IPS-NIHi7 (cell line): ENCODE measurements at regions not wholly inside any gene's neighbourhood (a gene's known extent, or its start where the extent isn't known, plus 50 kb on each side); places are given as distances from the start of the nearest gene placed in this dataset.
"Not testable (repeated sequence)": the region's sequence is repeated elsewhere in the genome, so short reads cannot be mapped to it uniquely, and the experiment has no call there.

Experiments
- DNase-seq: peaks from one replicate; pipeline ENCODE4 v3.0.0; 2012; ENCODE audit warnings: mixed read lengths; ENCODE audit errors: extremely low spot score

DNA sequence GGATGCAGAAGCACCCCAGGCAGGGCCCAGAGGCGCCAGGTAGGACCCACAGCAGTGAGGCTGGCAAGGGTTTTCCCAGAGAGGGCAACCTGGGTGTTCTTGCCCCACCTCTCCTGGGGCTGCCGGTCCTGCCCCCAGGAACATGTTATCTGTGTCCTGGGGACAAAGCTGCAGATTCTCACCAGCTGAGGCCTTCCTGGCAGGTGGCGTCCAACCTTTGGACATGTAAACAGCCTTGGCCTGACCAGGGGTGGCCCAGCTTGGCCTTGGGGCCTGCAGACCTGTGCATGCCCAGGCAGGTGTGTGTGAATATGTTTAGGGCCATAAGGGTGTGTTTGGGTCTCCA, 101.8 kb upstream of the LARP1 start:
- DNase-seq = no peak

DNA sequence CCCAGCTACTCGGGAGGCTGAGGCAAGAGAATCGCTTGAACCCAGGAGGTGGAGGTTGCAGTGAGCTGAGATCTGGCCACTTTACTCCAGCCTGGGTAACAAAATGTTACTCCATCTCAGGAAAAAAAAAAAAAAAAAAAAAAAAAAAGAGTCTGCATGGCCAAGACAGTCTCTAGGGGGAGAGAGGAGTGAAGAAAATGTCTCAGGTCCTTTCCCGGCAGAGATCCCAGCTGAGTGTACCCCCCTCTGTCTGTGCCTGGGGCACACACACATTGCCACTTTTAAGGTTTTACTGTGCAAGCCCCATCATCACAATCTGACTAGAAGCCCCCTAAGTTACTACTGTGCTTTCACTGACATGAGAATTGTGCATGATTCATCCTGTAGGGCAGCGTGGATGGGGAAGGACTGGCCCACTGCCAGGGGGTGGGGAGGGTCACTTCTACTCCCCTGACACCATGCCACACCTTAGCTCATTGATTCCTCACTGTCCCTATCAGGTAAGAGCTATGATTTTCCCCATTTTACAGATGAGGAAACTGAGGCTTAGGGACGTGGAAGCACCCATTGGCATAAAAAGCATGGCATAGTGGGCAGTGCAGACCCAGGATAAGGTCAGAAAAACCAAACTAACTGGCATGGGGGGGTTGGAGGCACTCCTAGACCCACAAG, 102.3 kb upstream of the LARP1 start:
- DNase-seq = peak; percentile 32

DNA sequence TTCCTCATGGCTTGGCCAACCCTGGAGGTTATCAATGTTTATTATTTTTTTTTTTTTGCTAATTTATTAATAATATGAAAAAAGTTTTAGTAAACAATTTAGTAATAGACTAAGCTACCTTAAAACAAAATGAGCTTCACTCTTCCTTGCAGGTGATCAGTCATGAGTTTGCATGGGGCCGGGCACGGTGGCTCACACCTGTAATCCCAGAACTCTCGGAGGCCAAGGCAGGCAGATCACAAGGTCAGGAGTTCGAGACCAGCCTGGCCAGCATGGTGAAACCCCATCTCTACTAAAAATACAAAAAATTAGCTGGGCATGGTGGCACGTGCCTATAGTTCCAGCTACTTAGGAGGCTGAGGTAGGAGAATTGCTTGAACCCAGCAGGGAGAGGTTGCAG, 103.4 kb upstream of the LARP1 start:
- not testable (repeated sequence) for DNase-seq

DNA sequence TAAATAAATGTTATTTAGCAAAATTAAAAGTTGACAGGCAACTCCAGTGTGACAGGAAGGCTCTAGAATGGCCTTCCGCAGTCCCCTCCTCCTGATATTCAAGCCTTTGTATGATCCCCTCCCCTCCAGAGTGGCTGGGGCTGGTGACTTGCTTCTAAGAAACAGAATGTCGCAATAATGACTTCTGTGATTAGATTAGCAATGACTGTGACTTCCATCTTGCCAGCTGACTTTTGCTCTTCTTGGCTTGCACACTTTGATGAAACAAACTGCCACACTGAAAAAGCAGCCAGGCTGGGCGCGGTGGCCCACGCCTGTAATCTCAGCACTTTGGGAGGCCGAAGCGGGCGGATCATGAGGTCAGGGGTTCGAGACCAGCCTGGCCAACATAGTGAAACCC, 106.5 kb upstream of the LARP1 start:
- DNase-seq = peak; percentile 9

DNA sequence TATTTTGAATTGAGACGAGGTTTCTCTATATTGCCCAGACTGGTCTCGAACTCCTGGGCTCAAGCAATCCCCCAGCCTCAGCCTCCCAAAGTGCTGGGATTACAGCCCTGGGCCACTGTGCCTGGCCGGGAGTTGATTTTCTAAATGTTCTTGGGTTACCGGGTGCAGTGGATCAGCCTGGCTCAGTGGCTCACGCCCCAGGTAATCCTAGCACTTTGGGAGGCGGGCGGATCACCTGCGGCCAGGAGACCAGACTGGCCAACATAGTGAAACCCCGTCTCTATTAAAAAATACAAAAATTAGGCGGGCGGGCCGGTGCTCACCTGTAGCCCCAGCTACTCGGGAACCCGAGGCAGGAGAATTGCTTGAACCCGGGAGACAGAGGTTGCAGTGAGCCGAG, 106.9 kb upstream of the LARP1 start:
- no peak for DNase-seq

DNA sequence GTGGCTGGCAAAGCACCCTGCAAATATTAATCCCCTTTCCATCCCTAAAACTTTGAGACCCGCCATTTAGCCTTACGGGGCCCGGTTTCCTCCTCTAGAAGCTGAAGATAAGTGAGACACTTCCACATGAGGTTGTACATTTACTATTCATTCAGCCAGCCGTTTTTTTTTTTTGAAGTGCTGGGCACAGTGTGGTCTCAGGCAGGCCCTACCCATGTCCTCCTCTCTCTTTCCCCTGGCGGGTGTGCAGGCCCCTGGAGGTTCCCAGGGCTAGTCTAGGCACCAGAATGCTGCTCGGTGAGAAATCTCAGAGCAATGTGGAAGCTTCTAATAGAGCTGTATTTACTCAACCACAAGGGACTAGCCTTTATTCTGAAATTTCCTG, 107.4 kb upstream of the LARP1 start:
- DNase-seq = peak; percentile 11

DNA sequence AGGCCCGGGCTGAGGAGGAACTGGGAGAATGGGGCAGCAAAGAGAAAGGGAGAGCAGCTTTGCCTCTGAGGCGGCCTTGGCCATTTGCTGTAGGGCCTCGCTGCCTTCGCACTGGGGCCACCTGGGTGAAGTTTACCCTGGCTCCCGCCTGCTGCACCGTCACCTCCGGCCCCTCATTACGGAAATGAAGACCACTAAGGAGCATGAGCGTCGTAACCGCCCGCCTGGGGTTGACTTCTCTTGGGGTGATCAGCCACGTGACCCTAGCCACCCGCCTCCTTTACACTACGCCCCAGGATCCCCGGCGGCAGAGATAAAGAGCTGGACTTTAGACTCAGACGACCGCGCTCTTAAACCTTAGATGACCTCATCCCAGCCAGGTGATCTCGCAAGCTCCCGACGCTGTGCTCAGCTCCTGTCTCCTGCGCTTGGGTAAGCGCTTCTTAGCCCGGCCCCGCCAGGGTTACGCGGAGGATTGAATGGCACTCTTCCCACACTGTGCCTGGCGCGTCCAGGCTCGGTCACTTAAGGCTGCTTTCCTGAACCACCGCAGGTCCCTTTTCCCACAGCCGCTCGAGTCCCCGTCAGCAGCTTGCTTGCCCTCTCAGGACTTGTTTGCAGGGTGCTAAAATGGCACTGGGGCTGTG, 107.9 kb upstream of the LARP1 start:
- peak; percentile 77 for DNase-seq

DNA sequence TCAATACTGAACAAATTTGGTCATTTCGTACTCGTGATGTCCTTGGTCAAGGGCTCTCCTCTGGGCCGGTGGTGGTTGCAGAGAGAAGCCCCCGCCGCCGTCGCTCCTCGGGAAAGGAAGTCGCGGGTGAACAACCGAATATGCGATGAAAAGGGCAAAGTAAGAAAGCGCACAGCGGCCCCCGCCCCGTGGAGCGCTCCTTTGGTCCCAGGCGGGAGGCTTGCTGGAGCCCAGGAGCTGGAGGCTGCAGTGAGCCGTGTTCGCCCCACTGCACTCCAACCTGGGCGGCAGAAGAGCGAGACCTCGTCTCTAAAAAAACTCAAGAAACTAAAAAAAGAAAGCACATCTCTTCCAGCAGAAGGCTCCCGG, 108.4 kb upstream of the LARP1 start:
- peak; percentile 9 for DNase-seq

DNA sequence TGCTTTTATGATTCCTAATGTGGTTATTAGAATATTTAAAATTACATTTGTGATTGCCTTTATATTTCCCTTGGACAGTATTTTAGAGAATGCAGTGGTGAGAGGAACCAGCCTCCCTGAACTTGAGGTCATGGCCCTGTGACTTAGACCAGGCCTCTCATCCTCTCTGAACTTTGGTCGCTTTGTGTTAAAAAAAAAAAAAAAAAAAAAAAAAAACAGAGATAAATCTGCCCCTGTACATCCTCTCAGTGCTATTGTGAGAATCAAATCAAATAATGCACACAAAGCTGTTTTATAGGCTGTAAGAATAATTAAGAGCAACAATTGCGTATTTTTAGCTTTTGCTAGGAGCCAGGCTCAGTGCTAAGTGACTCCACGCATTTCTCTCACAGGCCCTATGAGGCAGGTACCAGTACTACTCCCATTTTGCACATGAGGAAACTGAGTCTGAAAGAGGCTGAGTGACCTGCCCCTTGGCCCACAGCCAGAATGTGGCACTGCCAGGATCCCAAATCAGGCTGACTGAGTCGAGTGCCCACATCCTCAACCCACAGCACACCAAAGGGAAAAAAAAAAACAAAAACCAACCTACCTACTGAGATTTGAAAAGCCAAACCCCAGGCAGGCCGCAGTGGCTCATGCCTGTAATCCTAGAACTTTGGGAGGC, 110.3 kb upstream of the LARP1 start:
- DNase-seq = no peak

DNA sequence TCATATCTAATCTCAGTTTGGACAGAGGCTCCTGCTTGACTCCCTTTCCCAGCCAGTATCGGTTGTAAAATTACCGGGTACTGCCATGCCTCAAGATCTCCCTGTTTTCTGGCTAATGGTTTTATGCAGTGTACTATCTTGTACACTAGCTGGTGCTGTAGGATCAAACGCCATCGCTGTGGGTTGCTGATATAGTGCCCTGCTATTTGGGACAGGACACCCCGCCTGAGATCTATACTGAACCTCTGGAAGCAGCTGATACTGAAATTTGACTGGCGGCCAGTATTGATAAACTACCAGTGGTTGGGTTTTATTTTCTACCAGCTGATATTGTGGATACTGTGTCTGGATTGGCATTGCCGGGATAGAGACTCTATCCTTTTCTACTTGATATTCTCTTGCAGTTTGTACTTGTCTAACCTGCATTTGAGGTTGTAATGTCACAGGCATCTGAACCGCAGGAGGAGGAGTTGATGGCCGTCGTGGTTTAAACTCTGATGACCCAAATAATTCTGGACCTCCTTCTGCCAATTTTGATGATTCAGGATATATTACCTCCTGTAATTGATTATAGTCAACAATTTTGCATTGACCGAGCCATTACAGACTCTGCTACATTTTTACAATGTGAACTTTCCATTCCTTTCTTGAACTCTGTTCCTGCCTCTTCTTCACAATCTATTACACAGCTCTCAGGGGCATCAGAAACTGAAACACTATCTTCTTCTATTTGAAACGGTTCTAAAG, 112.5 kb upstream of the LARP1 start:
- no peak for DNase-seq

DNA sequence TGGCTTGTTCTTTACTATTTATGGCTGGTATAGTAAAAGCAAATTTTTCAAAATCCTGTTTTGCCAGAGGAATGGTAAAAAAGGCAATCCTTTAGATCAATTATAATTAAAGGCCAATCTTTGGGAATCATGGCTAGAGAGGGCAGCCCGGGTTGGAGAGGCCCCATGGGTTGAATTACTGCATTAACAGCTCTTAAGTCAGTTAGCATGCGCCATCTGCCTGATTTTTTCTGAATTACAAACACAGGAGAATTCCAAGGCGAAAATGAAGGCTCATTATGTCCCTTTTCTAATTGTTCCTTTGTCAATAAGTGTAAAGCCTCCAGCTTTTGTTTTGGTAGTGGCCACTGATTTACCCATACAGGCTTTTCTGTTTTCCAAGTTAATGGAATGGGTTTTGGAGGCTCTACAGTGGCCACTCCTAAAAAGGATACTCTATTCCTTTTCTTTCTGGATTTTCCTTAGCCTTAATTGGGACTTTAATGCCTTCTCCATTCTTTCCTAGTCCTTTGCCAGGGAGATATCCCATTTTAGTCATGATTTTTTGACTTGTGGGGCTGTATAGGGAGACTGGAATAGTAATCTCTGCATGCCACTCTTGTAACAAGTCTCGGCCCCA, 114.9 kb upstream of the LARP1 start:
- not testable (repeated sequence) for DNase-seq

DNA sequence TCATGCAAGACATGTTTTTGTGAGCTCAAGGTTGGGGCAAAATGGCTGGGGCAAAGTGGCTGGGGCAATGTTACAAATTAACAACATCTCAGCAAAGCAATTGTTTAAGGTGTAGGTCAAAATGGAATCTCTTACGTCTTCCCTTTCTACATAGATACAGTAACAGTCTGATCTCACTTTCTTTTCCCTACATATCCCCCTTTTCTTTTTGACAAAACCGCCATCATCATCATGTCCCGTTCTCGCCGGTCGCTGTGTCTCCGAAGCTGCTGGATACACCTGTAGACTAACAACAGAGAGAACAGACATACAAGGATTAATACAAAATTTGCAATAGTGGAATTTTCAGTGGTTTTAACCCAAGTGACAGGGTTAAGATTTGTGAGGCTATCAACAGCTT, 118.4 kb upstream of the LARP1 start:
- not testable (repeated sequence) for DNase-seq

DNA sequence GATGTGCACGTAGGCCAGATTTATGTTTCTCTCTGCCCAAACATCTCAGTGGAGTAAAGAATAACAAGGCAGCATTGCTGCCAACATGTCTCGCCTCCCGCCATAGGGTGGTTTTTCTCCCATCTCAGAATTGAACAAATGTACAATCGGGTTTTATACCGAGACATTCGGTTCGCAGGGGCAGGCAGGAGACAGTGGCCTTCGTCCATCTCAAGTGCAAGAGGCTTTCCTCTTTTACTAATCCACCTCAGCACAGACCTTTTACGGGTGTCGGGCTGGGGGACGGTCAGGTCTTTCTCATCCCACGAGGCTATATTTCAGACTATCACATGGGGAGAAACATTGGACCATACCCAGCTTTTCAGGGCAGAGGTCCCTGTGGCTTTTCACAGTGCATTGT, 118.9 kb upstream of the LARP1 start:
- not testable (repeated sequence) for DNase-seq

DNA sequence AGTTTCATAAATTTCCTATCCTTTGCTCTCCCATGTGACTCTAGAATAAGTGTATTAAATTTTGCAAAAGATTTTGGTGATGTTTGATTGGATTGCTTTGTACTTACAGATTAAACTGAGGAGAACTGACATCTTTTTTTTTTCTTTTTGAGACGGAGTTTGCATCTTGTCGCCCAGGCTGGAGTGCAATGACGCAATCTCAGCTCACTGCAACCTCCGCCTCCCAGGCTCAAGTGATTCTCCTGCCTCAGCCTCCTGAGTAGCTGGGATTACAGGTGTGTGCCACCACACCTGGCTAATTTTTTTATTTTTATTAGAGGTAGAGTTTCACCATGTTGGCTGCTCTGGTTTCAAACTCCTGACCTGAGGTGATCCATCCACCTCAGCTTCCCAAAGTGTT, 121.4 kb upstream of the LARP1 start:
- DNase-seq = not testable (repeated sequence)

DNA sequence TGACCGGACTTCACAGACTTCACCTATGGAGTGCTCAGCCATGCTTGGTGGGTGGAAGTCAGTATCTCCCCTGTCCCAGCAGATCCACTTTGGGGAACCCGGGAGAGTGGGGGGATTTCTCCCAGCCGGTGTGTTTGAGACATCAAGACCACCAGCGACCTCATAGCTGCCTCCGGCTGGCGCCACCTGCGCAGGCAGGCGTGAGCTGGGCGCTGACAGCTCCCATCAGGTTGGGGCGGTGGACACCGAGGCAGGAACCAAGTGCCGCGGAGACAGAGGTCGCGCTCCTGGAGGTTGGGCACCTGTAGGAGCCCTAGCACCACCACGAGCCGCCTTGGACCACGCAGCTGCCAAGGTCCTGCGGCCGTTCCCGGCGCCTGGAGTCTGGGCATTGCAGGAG, 124.0 kb upstream of the LARP1 start:
- no peak for DNase-seq

DNA sequence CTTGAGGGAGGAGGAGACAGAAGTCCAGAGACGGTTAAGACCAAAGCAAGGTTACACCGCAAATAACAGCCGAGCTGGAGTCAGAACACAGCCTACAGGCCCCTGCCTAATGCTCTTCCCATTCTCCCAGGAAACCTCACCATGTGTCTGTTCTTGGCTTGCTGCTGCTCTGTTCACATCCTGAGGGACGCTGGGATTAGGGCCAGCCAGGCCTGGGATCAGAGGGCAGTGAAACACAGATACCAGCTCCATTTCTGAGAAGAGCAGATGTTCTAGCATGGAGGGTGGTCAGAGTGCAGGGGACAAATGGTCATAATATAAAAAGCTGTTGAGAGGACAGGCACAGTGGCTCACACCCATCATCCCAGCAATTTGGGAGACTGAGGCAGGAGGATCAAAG, 124.8 kb upstream of the LARP1 start:
- no peak for DNase-seq

DNA sequence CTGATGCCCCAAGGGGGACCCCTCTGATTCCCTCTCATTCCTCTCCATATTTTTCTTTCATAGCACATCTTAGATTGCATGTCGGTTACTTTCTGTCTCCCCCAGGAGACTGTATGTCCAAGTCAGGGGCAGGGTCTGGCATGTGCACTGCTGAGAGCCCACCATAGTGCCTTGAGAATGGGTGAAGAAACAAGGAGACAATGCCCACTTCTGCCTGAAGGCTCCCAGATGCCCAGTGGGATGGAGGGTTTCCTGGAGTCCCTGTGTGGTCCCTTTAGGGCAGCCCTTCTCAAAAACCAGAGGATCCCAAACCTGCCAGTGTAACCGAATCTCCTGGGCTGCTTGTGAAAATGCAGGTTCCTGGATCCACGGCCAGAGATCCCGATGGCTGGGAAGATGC, 126.5 kb upstream of the LARP1 start:
- no peak for DNase-seq

DNA sequence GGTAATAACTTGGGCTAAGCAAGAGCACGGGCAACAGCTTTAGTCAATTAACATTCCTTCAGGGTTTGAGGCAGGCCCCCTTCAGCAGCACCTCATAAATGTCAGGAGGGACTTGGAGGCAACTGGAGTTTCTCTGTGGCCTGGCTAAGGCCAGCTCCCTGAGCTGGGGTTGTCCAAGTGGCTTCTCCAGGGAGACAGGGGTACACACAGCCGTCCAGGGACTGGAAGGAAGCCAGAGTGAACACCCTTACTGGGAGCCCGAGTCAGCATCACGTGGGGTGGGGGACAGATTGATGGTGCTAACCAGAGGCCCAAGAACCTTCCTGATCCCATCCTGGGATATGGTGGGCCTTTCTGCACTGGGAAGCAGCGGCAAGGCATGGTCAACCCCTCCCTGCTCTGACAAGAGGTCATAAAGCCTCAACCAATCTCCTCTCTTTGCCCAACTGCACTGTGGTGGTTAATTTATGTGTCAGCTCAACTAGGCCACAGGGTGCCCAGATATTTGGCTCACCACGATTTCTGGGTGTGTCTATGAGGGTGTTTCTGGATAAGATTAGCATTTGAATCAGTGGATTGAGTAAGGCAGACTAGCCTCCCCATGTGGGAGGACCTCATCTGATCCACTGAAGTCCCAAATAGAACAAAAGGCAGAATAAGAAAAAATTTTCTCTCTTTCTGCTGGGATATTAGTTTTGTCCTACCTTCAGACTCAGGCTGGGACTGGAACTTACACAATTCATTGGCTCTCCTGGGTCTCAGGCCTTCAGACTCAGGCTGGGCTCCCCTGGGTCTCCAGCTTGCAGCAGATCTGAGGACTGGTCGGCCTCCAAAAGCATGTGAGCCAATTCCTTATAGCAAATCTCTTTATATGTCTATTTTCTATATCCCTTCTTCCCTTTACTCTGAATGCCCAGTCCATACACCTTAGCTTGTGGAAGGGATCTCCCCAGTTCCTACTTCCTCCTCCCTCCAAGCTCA, 127.2 kb upstream of the LARP1 start:
- no peak for DNase-seq

DNA sequence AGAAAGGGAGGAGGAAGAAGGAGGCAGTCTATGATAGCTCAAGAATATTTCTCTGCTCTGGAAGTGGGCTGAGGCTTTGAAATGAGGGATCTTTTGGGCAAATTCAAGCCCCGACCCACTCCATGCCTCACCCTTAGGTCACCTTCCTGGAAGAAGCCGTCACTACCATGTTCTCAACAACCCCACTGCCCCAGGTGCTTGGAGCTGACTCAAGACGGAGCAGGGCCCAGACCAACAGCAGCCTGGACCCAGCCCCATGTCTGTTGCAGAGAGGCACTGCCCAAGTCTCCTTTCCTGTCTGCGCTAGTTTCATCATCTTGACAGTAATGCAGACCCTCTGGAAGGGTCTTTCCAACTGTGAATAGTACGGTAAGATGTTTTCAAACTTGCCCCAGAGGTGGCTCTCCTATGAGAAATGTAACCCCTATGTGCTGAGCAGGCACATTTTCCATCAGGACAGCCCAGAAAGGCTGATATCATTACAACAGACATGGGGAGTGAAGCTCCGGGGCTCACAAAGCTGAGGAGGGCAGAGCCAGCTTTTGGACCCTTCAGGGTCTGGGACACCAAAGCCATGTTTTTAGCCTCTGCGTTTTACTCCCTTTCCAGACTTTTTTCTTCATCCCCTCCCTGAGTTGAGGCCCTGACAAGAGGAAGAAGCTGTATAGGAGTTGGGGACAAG, 128.2 kb upstream of the LARP1 start:
- DNase-seq = no peak

DNA sequence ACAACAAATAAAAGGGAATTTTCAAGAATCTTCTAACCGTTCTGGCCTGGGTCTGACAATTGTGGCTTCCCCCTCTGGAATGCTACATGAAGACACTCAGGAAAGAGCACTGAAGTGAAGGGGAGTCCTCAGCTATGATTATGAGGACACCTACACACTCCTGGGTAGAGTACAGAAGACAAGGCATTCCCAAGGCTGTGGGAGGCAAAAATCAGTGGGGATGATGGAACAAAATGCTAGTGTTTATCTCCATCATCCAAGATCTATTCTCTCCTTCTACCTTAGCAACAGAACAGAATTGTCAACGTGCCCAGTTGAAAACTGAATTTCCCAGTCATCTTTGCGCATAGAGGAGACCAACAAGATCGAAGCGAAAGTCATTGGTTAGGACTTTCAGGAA, 130.1 kb upstream of the LARP1 start:
- no peak for DNase-seq

DNA sequence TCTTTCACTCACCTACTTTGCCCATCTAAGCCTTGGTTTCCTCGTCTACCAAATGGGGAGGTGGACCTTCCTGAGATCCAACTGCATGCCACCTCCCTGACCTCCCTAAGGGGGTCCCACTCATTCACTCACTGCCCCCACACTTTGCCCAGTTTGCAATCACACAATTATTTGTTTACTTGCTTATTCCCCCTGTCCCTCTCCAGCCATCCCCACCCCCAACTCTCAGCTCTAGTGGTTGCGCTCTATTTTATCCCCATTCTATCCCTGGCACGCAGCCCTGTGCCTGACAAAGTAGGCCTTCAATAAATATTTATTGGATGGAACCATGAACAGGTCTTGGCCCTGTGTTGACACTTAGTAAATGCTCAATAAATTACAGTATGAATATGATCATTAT, 130.8 kb upstream of the LARP1 start:
- DNase-seq = no peak
